Smooth muscle cell (in vitro differentiated cells): ENCODE measurements at regions not wholly inside any gene's neighbourhood (a gene's known extent, or its start where the extent isn't known, plus 50 kb on each side); places are given as distances from the start of the nearest gene placed in this dataset.

ENCODE experiments used
- DNase-seq: peaks from one replicate; lab custom pipeline; 2025; ENCODE audit not compliant: unreplicated experiment; lab: John Stamatoyannopoulos, UW
- H2AFZ ChIP-seq: fragments of 200-600 bp; sonication (generic); 2 replicates; pipeline ENCODE4 v1.6.0; 2016; ENCODE audit warnings: antibody characterized with exemption, low read depth, mild to moderate bottlenecking
- H3F3A ChIP-seq: fragments of 200-600 bp; sonication (generic); 2 replicates; pipeline ENCODE4 v1.6.0; 2017; ENCODE audit warnings: antibody characterized with exemption, low read depth
- H3K27ac ChIP-seq: fragments of 200-600 bp; sonication (generic); 2 replicates; pipeline ENCODE4 v1.5.1; 2016; ENCODE audit warnings: low read depth, mild to moderate bottlenecking
- H3K27me3 ChIP-seq: fragments of 200-600 bp; sonication (generic); 2 replicates; pipeline ENCODE4 v1.6.1; 2016; ENCODE audit warnings: low read depth, mild to moderate bottlenecking
- H3K36me3 ChIP-seq: fragments of 200-600 bp; sonication (generic); 2 replicates; pipeline ENCODE4 v1.5.1; 2016; ENCODE audit warnings: low read depth
- H3K4me1 ChIP-seq: fragments of 200-600 bp; sonication (generic); 2 replicates; pipeline ENCODE4 v1.5.1; 2016; ENCODE audit warnings: low read depth
- H3K4me2 ChIP-seq: fragments of 200-600 bp; sonication (generic); 2 replicates; pipeline ENCODE4 v1.6.0; 2016; ENCODE audit warnings: mild to moderate bottlenecking
- H3K4me3 ChIP-seq: fragments of 200-600 bp; sonication (generic); 2 replicates; pipeline ENCODE4 v1.5.1; 2016; ENCODE audit warnings: mild to moderate bottlenecking
- H3K79me2 ChIP-seq: fragments of 200-600 bp; sonication (generic); 2 replicates; pipeline ENCODE4 v1.6.0; 2016; ENCODE audit warnings: low read depth, mild to moderate bottlenecking
- H3K9ac ChIP-seq: fragments of 200-600 bp; sonication (generic); 2 replicates; pipeline ENCODE4 v1.6.0; 2016; ENCODE audit warnings: low read depth
- H3K9me3 ChIP-seq: fragments of 200-600 bp; sonication (generic); replicated peaks from 2 replicates; pipeline ENCODE4 v1.5.1; 2016; ENCODE audit warnings: low read depth
- H4K20me1 ChIP-seq: fragments of 200-600 bp; sonication (generic); 2 replicates; pipeline ENCODE4 v1.6.0; 2016; ENCODE audit warnings: low read depth
- WGBS: methylation state at CpG from one replicate; pipeline ENCODE4 v1.1.7; 2016; ENCODE audit warnings: low lambda C conversion rate; 5-methylcytosine and 5-hydroxymethylcytosine counted together
- TF ChIP-seq, protein P1 (sequence below): fragments of 200-600 bp; sonication (generic); IDR thresholded peaks from 2 replicates; pipeline ENCODE4 v1.5.1; 2017; ENCODE audit warnings: borderline replicate concordance, mild to moderate bottlenecking, antibody characterized with exemption; ENCODE audit not compliant: insufficient read depth, poor library complexity, severe bottlenecking

DNA sequence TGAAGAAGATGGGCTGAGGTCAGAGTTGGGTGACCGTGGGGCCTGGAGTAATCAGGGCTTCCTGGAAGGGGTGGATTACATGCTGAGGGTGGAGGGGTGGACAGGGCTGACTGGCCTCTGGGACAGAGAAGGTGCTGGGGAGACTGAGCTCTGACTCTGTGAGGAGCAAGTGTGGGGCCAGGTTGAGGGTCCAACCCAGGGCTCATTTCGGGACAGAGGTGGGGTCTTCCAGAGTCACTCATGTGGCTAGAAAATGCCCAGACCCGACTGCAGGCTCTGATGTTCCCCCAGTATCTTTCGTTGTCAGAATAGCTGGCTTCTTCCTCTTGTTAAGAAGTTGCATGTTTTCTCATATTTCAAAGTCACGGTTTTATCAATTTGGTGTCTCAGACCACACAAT is 311.8 kb downstream of the PTPRU start:
- TF ChIP-seq, protein P1, sequence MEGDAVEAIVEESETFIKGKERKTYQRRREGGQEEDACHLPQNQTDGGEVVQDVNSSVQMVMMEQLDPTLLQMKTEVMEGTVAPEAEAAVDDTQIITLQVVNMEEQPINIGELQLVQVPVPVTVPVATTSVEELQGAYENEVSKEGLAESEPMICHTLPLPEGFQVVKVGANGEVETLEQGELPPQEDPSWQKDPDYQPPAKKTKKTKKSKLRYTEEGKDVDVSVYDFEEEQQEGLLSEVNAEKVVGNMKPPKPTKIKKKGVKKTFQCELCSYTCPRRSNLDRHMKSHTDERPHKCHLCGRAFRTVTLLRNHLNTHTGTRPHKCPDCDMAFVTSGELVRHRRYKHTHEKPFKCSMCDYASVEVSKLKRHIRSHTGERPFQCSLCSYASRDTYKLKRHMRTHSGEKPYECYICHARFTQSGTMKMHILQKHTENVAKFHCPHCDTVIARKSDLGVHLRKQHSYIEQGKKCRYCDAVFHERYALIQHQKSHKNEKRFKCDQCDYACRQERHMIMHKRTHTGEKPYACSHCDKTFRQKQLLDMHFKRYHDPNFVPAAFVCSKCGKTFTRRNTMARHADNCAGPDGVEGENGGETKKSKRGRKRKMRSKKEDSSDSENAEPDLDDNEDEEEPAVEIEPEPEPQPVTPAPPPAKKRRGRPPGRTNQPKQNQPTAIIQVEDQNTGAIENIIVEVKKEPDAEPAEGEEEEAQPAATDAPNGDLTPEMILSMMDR: no peak

DNA sequence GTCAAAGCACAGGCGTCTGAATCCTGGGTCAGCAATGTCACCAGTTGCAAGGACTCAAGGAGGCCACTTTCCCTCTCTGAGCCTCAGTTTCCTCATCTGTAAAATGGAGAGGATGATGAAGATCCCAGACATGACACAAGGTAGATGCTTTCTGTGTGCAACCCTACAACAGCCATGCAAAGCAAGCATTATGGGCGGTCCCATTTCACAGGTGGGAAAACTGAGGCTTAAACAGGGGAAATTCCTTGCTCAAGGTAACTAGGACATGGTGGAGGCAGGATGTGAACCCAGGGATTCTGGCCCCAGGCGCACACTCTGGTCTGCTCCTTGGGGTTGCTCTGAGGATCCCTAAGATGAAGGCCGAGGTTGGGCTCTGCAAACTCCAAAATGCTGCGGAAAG is 311.0 kb downstream of the PTPRU start:
- no peak for DNase-seq

More for the DNA sequence above, 311.8 kb downstream of the PTPRU start:
- no peak overlapping the region for H3K27ac ChIP-seq
- no peaks in the 10 kb centered on the region for H3K9me3 ChIP-seq
- H3K9ac ChIP-seq: no peak overlapping the region
- H4K20me1 ChIP-seq: no peaks in the 10 kb centered on the region
- no peaks in the 10 kb centered on the region for H3K36me3 ChIP-seq
- no peak overlapping the region for H3K4me2 ChIP-seq
- no peaks in the 10 kb centered on the region for H3K4me1 ChIP-seq
- H3K27me3 ChIP-seq: no peaks in the 10 kb centered on the region
- 74% methylated on average over 5 of the region's 5 CpGs for WGBS
- no peaks in the 10 kb centered on the region for H3F3A ChIP-seq
- H3K79me2 ChIP-seq: no peaks in the 10 kb centered on the region
- DNase-seq: no peak
- H2AFZ ChIP-seq: no peak overlapping the region
- no peak overlapping the region for H3K4me3 ChIP-seq

DNA sequence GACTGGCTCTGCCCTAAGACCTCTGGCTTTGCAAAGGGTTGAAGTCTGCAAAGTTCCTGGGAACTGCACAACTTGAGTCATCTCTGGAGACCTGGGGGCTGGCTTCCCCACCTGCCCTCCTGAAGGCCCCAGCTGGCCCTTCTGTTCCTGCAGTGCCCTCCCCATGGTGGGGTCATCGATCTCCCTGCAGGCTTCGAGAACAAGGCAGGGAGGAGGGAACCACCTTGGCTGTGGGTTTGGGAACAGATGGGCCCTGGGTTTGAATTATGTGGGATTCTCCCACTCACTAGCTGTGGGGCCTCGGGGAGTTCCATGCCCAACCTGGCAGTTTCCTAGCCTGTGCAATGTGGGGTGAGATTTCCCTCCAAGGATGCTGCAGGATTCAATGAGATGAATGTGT is 310.2 kb downstream of the PTPRU start:
- no peaks in the 10 kb centered on the region for H3K4me1 ChIP-seq
- no peaks in the 10 kb centered on the region for H3K27me3 ChIP-seq
- TF ChIP-seq, protein P1: no peak
- H3K27ac ChIP-seq: no peak overlapping the region
- 90% methylated on average over 3 of the region's 3 CpGs for WGBS
- no peak overlapping the region for H3K4me2 ChIP-seq
- H4K20me1 ChIP-seq: no peaks in the 10 kb centered on the region
- H3K36me3 ChIP-seq: no peaks in the 10 kb centered on the region
- H3K9ac ChIP-seq: no peak overlapping the region
- no peak overlapping the region for H3K4me3 ChIP-seq
- DNase-seq: no peak
- no peaks in the 10 kb centered on the region for H3F3A ChIP-seq
- H3K79me2 ChIP-seq: no peaks in the 10 kb centered on the region
- H3K9me3 ChIP-seq: no peaks in the 10 kb centered on the region
- no peak overlapping the region for H2AFZ ChIP-seq

More for the DNA sequence above, 311.0 kb downstream of the PTPRU start:
- Histone ChIP-seq H3K27me3 (no peaks in the 10 kb centered on the region), H4K20me1 (no peaks in the 10 kb centered on the region), H3K4me3 (no peak overlapping the region), H2AFZ (no peak overlapping the region), H3K27ac (no peak overlapping the region), H3K4me1 (no peaks in the 10 kb centered on the region), H3F3A (no peaks in the 10 kb centered on the region), H3K4me2 (no peak overlapping the region), H3K9me3 (no peaks in the 10 kb centered on the region), H3K79me2 (no peaks in the 10 kb centered on the region), H3K36me3 (no peaks in the 10 kb centered on the region), H3K9ac (no peak overlapping the region)
- TF ChIP-seq, protein P1: no peak
- 87% methylated on average over 5 of the region's 5 CpGs for WGBS

DNA sequence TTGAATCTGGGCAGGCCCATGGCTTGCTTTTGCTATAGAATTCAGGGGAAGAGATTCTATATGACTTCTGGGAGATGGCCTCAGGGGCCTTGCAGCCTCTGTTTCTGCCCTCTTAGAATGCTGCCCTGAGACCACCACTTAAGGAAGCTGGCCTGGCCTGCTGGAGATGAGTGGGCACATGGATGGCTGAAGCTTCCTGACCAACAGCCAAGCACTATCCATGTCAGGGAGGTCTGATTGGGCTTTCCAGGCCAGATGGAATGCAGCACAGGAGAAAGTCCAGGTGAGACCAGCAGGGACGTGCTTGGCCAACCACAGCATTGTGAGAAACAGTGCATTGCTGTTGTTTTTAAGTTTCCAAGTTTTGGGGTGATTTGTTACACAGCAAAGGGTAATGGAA is 308.1 kb downstream of the PTPRU start:
- Histone ChIP-seq H3K9me3 (no peaks in the 10 kb centered on the region), H3K27ac (no peak overlapping the region), H3K9ac (no peak overlapping the region), H3K4me2 (no peak overlapping the region), H3K4me1 (no peaks in the 10 kb centered on the region), H3K79me2 (no peaks in the 10 kb centered on the region), H2AFZ (no peak overlapping the region), H3K4me3 (no peak overlapping the region), H3K27me3 (peaks cover 5% of the 10 kb centered on the region), H4K20me1 (no peaks in the 10 kb centered on the region), H3K36me3 (no peaks in the 10 kb centered on the region), H3F3A (no peaks in the 10 kb centered on the region)
- TF ChIP-seq, protein P1: no peak
- 100% methylated on average over 1 of the region's 1 CpG for WGBS
- no peak for DNase-seq
